ENCODE measurements at regions not wholly inside any gene's neighbourhood (a gene's known extent, or its start where the extent isn't known, plus 50 kb on each side); places are given as distances from the start of the nearest gene placed in this dataset.
"Not testable (repeated sequence)": the region's sequence is repeated elsewhere in the genome, so short reads cannot be mapped to it uniquely, and the experiment has no call there.

DNA sequence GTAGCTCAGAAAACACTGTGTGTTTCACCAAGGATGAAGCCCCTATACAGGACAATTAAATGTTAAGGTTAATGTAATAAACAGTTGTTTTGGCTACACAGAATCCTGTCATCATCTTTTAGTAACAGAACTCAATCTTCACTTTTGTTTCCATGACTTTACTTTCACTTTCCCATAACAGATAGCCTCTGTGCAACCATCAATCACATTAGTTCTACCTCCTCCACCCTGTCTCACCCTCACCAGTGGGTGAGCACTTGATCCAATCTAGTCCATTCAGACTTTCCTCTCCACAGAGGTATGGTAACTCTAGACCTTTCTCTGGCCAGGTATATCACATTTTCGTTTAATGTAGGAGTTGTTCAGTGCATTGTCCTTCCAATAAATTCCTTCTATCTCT, 1018.5 kb downstream of the ADGRL2 start:
- ChIA-PET CTCF (no interaction called here), POLR2A (no interaction called here)

DNA sequence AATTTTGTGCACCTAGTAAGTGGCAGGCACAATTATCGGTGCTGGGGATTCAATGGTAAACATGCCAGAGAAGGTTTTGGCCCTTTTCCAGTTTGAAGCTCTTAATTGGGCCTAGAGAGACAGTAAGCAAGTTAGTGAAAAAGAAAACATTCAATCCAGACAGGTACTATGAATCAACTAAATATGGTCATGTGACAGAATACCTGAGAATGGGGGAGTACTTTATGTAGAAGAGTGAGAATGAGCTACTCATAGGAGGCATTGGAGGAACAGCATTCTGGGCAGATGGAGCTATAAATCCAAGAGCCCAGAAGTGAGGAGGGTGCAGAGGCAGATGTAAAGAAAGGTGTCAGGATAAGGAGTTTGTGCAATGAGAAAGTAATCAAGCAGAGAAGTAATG, 1017.9 kb downstream of the ADGRL2 start:
- ChIA-PET CTCF (no interaction called here), POLR2A (no interaction called here)

DNA sequence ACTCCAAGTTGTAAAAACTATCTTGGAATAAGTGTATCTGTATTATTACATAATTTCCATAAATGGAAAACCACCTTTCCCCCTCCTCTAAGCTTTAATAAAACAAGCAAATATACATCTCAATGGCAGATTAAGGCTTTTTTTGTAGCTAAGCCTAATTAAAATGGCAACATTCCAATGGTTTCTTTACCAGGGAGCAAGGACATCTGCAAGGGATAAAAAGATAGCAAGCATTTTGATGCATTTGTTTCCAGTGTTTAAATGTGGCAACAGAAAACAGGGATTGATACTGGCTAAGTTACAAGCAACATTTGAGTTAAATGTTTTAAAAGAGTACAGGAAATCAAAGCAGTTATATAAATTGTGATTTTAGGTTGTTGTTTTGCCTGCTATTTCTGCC, 1012.7 kb downstream of the ADGRL2 start:
- CTCF ChIA-PET, result no interaction called here
- POLR2A ChIA-PET, result no interaction called here

DNA sequence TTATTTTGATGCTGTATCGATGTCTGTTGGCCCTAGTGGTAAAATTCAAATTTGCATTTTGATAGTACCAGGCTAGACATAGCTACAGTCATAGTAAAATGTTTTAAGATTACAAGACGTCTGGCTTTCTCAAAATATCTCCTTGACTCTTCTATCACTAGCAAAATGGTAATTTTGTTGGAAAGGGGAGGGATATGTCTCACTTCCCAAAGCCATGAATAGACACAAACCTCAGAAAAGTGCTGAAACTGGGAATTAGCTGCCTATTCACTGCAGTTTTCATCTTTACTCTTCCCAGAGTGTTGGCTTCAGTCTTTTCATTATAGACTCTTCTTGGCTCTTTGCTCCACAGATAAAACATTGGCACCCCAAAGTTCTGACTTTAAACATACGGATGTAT, 1009.9 kb downstream of the ADGRL2 start:
- CTCF ChIA-PET, result no interaction called here

DNA sequence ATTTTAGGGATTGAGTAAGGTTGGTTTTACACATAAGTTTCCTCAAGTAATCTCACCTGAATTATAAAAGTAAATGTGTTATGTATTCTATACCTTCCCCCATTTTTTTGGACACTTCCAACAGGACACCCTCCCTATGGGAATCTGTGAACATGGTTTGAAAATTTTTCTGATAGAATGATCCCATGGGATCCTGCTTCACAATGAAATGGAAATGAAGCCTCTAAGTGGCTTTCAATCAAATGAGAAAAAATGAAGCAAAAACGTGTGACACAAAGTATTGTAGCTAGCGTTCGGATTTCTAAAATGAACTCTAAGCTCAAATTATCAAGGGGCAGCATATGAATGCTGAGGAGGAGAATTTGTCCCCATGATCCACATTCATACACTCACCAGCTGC, 1006.8 kb downstream of the ADGRL2 start:
- CTCF ChIA-PET, result no interaction called here
- POLR2A ChIA-PET, result no interaction called here

More for the DNA sequence above, 1009.9 kb downstream of the ADGRL2 start:
- POLR2A ChIA-PET, result no interaction called here

DNA sequence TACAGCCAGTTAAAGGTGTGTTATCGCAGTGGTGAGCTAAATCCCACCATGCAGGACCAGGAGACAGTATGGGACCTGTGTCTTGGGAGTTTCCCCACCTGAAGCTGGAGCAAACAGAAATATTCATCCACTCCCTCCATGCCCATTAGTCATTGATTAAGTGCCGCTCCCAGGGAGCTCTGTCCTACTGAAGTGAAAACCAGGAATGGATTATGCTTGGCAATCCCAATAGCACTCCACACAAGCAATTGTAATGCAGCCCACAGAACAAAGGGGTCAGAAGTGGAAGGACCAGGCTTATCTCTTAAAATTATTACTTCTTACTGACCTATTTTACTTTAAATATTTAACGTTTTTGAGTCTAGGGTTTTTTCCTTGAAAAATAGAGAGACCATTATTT, 1005.4 kb downstream of the ADGRL2 start:
- POLR2A ChIA-PET, result no interaction called here

DNA sequence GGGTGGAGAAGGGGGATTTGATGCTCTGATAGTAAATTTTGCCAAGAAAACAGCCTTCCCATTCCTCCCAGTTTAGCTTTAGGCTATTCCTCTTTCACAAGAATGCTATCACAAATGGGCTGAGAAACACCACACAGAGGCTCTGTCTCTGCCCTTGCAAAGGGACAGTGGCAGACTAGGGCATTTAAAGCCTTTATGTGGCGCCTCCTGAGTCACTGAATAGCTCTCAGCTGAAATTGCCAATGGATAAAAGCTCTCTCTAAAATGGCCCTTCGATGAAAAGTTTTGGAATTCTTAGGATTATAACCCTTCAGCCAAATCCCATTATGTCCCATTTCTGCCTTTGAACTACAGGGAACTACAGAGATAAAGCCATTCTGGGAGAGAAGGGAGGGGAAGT, 1000.4 kb downstream of the ADGRL2 start:
- POLR2A ChIA-PET, result no interaction called here
- CTCF ChIA-PET, result no interaction called here

More for the DNA sequence above, 1005.4 kb downstream of the ADGRL2 start:
- CTCF ChIA-PET, result no interaction called here

DNA sequence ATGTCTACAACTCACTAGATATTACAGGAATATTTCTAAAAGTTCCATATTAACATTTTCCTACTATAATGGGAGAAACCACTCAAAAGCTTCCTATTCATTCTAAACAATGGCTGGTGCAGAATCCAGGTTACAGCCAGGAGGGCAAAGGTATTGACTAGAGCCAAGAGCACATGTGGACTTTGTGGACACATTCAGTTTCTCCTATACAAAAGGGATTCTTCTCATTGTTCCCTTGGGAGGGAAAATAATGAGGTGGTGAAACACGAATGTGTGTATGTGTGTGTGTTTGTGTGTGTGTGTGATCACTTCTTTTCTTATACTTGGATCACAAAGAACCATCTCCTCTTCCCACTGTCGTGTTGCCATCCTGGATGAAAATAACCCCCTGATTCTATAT, 1000.0 kb downstream of the ADGRL2 start:
- ChIA-PET POLR2A (no interaction called here), CTCF (no interaction called here)

DNA sequence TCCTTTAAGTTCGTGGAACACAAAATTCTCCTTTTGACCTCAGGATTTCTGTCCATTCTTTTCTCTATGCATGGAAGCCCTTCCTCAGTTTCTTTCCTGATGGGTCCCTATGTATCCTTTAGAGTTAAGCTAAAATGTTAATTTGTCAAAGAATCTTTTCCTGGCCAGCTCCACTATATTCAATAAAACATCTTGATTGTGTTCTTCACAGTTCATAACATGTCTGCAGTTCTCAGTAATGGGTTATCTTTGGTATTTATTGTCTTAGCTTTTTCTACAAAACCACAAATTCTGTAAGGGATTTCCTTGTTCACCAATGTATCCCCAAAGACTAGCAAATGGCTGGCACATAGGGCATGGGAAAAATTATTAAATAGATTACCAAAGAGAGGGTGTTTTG, 998.5 kb downstream of the ADGRL2 start:
- CTCF ChIA-PET, result no interaction called here
- POLR2A ChIA-PET, result no interaction called here

DNA sequence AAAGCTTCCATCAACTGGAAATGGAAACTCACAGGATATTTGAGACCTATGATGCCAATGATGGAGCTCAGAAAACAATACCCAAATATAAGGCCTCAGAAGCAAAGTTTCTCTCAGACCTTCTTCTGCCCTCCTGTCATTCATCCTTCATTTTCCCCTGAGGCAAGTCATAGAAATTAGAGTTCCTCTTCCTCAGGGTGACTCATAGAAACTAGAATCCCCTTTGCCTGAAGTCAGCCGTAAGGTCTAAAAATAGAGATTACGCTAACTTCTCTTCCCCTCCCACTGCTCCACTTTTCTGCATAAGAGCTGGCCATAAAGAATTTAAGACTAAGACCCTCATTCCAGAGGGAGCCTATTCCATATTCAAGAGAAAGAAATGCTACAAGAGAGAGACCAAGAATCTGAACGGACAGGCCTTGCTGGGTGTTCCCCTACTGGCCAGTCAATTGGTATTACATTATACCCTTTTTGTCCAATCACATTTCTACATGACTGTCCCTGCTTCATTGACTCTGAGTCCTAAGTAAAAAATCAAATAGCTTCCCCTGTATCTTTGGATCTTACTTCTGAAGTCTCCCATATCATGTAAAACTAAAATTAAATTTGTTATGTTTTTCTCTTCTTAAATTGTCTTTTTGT, 994.9 kb downstream of the ADGRL2 start:
- POLR2A ChIA-PET, result no interaction called here
- CTCF ChIA-PET, result no interaction called here

DNA sequence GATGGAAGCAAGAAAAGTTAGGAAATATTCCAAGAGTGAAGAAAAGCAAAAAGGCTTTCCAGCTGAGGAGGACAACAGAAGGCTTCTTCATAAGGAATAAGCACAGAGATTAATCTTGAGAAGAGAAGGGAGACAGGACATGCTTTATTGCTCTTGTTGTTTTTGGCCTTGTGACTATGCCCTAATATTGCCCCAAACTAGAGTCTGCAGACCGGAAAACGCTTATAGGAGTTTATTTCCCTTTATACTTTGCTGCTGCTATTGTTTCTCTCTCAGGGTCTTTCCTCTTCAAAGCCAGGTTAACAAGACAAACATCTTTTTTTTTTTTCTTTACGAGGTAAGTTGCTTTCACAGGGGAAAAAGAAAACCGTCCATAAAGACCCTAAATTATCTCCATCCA, 991.4 kb downstream of the ADGRL2 start:
- POLR2A ChIA-PET, result no interaction called here
- CTCF ChIA-PET, result no interaction called here

DNA sequence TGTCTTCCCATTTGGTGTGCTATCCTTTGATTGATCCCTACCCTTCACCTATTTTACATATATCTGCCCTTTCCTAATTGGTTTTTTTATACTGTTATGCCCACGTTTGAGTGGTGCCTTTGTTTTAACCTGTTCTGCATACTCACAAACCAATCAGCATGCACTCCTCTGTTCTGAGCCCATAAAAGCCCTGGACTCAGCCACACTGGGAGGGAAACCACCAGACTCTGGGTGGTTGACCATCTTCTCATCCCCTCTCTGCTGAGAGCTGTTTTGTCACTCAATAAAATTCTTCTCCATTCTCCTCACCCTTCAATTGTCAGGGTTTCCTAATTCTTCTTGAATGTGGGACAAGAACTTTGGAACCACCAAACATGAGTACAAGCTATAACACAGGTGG, 989.8 kb downstream of the ADGRL2 start:
- CTCF ChIA-PET, result no interaction called here

DNA sequence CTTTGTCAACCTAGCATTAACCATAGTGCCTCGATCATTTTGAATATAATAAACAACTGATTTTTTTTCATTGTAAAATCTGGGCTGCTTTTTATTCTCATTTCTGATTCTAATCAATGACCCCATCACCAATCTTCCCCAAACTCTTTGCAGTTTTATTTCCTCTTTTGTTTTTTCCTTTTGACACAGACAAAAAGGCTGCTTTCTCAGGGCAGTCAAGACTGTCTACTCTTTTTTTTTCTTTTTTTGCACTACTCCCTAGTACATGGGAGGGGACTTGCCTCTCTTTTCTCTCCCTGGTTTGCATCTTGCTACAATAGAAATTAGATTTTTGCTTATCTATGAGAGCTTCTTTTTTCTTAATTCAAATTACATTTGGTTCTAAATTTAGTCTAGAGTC, 987.9 kb downstream of the ADGRL2 start:
- POLR2A ChIA-PET, result no interaction called here
- CTCF ChIA-PET, result no interaction called here

More for the DNA sequence above, 989.8 kb downstream of the ADGRL2 start:
- POLR2A ChIA-PET, result no interaction called here

DNA sequence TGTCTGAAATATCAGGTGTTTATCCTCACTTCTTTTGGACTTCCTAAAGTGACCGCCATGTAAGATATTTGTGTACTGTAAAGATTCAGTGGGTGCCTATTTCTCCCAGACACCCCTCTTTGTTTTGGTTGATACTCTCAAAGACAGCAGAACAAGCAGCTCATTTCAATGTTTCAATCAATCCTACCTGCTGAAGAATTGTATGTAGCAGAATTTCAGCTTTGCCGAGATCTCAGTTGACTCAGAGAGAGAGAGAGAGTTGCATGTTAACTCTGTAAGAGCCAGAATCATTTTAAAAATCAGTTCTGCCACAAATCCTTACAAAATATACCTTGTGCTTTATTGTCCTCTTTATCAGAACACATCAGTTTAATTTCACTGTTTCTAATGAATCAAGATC, 987.3 kb downstream of the ADGRL2 start:
- ChIA-PET POLR2A (no interaction called here), CTCF (no interaction called here)

DNA sequence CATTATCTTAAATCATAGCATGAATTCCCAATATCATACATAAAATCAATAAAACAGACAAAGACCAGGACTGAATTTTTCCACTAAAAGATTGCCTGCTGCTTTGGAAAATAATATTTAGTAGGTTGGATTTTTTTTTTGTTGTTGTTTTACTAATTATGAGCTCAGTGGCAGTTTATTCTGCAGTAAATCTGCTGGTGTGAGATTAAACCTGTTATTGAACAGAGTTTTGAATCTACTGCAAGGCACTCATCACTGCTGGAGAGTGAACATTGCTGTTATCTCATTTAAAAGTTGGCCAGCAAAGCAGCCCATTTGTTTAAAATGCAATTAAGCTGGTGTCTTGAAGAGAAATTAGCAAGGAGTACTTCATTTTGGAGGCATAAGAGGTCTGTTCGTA, 986.1 kb downstream of the ADGRL2 start:
- ChIA-PET POLR2A (no interaction called here), CTCF (no interaction called here)

DNA sequence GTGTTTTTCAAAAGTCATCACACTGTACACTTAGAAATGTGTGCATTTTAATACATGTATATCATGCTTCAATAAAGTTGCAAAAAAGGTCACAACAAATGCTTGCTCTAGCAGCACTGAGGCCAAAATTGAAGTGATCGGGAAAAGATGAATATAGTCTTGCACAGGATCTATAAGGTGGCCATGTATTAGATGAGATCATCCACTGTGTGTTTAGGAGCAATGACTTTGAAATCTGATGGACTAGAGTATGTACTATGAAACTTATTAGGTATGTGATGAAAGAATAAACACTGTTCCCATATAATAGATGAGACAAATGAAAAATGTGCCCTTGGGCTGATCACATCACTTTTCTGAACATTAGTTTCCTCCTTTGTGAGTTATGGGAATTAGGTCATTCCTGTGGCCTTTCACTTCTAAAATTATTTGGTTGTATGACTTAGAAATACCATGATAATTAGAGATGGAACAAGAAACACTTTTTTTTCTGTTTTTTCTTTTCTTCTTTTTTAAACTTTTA, 984.6 kb downstream of the ADGRL2 start:
- ChIA-PET CTCF (no interaction called here), POLR2A (no interaction called here)

DNA sequence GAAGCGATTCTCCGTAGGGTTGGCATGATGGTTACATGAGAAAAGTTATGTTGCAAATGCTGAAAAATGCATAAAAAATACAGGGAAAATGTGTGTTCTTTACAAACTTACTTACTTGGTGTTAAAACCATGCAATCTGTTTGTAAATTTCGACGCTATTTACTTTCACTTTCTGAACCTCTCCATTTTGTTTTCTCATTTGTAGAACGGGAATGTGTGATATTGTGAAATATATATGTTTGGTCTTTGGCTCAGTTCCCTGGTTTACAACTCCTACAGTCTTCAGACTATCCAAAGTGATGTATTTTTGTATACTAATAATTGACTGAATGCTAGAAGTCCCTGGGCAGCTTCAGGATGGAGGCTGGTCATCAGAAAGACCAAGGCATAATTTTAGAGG, 982.3 kb downstream of the ADGRL2 start:
- POLR2A ChIA-PET, result no interaction called here
- CTCF ChIA-PET, result no interaction called here

DNA sequence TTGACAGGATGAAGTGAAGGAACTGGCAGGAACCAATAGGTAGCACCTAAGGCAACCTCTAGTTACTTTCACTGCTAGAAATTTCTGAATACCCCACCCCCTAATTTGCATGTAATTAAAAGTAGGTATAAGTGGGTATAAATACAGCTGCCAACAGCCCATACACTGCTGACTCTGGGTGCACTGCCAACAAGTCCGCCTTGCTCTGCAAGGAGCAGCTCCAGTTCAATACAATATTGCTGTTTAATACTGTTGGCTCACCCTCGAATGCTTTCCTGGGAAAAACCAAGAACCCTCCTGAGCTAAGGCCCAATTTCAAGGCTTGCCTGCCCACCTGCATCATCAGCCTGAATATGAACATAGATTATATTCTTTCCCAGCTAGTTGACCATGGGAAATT, 981.9 kb downstream of the ADGRL2 start:
- ChIA-PET POLR2A (no interaction called here), CTCF (no interaction called here)

DNA sequence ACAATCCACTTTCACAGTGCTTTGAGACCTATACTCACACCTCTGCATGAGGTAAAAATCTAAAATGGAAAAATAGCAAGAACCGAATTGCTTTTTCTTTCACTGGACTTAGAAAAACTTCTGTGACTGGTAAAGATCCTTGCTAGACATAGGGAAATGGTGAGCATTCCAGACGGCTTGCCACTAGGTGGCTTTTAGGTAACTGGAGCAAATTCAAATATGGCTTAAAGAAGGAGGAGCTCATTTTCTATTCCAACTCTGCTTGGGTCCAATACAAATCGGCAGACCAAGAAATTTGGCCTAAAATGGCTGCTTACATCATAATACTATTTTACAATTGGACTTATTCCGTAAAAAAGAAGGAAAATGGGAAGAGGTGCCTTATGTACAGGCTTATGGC, 977.9 kb downstream of the ADGRL2 start:
- ChIA-PET POLR2A (no interaction called here), CTCF (no interaction called here)

DNA sequence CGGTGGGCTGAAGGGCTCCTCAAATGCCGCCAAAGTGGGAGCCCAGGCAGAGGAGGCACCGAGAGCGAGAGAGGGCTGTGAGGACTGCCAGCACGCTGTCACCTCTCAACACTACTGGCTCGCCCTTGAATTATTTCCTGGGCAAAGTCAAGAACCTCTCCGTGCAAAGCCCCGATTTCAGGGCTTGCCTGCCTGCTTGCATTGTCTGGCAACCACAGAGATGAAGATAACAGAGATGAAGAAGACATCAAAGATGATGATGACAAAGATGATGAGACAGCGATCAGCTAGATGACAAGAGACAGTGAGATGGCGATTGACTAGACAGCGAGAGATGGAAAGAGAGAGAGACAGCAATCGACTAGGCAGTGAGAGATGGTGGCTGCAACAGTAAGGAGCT, 976.5 kb downstream of the ADGRL2 start:
- ChIA-PET CTCF (no interaction called here), POLR2A (no interaction called here)

DNA sequence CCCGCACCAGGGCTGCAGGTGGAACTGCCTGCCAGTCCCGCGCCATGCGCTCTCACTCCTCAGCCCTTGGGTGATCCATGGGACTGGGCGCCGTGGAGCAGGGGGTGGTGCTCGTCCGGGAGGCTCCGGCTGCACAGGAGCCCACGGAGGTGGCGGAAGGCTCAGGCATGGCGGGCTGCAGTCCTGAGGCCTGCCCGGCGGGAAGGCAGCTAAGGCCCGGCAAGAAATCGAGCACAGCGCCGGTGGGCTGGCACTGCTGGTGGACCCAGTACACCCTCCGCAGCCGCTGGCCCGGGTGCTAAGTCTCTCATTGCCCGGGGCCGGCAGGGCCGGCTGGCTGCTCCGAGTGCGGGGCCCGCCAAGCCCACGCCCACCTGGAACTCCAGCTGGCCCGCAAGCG, 976.0 kb downstream of the ADGRL2 start:
- CTCF ChIA-PET, POLR2A ChIA-PET: not testable (repeated sequence)

DNA sequence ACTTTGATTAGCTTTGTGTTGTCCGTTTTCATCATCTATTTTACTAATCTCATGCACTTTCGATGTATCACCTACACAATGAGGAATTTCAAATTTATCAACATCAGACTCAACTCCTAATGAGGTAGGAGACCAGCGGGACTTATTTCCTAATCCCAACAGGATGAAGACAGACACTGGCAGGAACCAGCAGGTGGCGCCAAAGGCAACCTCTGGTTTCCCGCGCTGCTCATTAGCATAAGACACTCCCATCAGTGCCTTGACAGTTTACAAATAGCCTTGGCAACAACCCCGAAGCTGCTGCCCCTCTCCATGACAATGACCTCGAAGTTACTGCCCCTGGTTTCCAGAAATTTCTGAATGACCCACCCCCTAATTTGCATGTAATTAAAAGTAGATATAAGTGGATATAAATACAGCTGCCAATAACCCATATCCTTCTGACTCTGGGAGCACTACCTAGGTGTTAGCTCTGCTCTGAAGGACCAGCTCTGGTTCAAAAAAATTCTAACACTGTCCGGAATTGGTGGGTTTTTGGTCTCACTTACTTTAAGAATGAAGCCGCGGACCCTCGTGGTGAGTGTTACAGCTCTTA, 974.8 kb downstream of the ADGRL2 start:
- POLR2A ChIA-PET, result no interaction called here

More for the DNA sequence above, 974.8 kb downstream of the ADGRL2 start:
- CTCF ChIA-PET, result interaction anchor here (0.6 kb wide), 1 partner anchor 222 kb away, joined by 3 read pairs; no protein-coding TSS in a partner anchor
